ENCODE measurements at regions not wholly inside any gene's neighbourhood (a gene's known extent, or its start where the extent isn't known, plus 50 kb on each side); places are given as distances from the start of the nearest gene placed in this dataset.

DNA sequence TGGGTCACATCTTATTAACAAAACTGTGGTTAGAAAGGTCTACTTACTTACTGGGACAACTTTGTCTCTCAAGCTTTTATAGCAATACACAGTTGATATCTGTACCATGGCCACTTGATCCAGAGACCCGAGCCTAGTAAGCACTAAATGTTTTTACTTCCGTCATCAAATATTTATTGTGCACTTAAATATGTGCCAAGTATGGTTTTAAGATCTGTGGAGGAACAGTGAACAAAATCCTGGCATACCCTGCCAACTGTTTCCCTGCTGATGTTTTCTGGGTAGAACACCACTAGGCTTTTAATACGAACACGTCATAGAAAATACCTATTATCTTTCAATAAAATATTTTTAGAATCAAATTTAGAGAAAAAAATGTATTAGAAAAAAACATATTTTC, 574.8 kb downstream of the HACE1 start:
- TF ChIP-seq, protein P1, sequence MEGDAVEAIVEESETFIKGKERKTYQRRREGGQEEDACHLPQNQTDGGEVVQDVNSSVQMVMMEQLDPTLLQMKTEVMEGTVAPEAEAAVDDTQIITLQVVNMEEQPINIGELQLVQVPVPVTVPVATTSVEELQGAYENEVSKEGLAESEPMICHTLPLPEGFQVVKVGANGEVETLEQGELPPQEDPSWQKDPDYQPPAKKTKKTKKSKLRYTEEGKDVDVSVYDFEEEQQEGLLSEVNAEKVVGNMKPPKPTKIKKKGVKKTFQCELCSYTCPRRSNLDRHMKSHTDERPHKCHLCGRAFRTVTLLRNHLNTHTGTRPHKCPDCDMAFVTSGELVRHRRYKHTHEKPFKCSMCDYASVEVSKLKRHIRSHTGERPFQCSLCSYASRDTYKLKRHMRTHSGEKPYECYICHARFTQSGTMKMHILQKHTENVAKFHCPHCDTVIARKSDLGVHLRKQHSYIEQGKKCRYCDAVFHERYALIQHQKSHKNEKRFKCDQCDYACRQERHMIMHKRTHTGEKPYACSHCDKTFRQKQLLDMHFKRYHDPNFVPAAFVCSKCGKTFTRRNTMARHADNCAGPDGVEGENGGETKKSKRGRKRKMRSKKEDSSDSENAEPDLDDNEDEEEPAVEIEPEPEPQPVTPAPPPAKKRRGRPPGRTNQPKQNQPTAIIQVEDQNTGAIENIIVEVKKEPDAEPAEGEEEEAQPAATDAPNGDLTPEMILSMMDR (IDR thresholded peaks at IDR 0.05; ENCODE audit: partially characterized antibody, unreplicated experiment), result no peak
- H3K9me3 Mint-ChIP-seq (ENCODE audit: unreplicated experiment), result no peaks in the 10 kb centered on the region
- no peaks in the 10 kb centered on the region for H3K4me1 Mint-ChIP-seq (ENCODE audit: low read depth, unreplicated experiment)
- H3K4me3 Mint-ChIP-seq (ENCODE audit: unreplicated experiment), result no peak overlapping the region
- no peak overlapping the region for H3K27ac Mint-ChIP-seq (ENCODE audit: unreplicated experiment)
- H3K27me3 Mint-ChIP-seq (ENCODE audit: unreplicated experiment), result no peaks in the 10 kb centered on the region
- no peak for DNase-seq
- H3K36me3 Mint-ChIP-seq (ENCODE audit: unreplicated experiment), result no peaks in the 10 kb centered on the region

GRCh38 chr6:104282581-104282980, 577.1 kb downstream of the HACE1 start:
- TF ChIP-seq, protein P1 (IDR thresholded peaks at IDR 0.05; ENCODE audit: partially characterized antibody, unreplicated experiment), result no peak
- no peaks in the 10 kb centered on the region for H3K36me3 Mint-ChIP-seq (ENCODE audit: unreplicated experiment)

DNA sequence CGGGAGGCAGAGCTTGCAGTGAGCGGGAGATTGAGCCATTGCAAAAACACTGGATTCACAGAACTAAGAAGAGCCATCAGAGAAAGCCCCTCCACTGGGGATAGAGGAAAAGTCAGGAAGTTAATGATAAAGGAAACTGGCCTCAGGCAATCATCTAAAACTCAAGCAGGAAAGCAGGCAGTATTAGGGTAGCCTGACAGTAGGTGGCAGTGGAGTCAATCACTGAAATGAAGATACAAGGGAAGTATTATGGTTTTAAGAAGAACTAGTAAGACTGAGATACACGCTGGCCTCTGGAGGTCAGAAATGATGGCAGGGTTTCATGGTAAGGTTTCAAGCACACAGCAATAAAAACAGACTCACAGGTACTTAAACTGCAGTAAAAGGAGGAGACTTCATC, 578.3 kb downstream of the HACE1 start:
- no peaks in the 10 kb centered on the region for H3K4me1 Mint-ChIP-seq (ENCODE audit: low read depth, unreplicated experiment)
- TF ChIP-seq, protein P1 (IDR thresholded peaks at IDR 0.05; ENCODE audit: partially characterized antibody, unreplicated experiment), result no peak
- no peak for DNase-seq
- H3K27ac Mint-ChIP-seq (ENCODE audit: unreplicated experiment), result no peak overlapping the region
- no peaks in the 10 kb centered on the region for H3K27me3 Mint-ChIP-seq (ENCODE audit: unreplicated experiment)
- H3K9me3 Mint-ChIP-seq (ENCODE audit: unreplicated experiment), result no peaks in the 10 kb centered on the region
- H3K4me3 Mint-ChIP-seq (ENCODE audit: unreplicated experiment), result no peak overlapping the region
- no peaks in the 10 kb centered on the region for H3K36me3 Mint-ChIP-seq (ENCODE audit: unreplicated experiment)

More at GRCh38 chr6:104282581-104282980, 577.1 kb downstream of the HACE1 start:
- Mint-ChIP-seq H3K9me3 (ENCODE audit: unreplicated experiment) (no peaks in the 10 kb centered on the region), H3K4me3 (ENCODE audit: unreplicated experiment) (no peak overlapping the region), H3K27ac (ENCODE audit: unreplicated experiment) (no peak overlapping the region), H3K27me3 (ENCODE audit: unreplicated experiment) (no peaks in the 10 kb centered on the region), H3K4me1 (ENCODE audit: low read depth, unreplicated experiment) (no peaks in the 10 kb centered on the region)
- DNase-seq, result no peak

GRCh38 chr6:104268389-104268788, 591.3 kb downstream of the HACE1 start:
- Mint-ChIP-seq H3K9me3 (ENCODE audit: unreplicated experiment) (no peaks in the 10 kb centered on the region), H3K27ac (ENCODE audit: unreplicated experiment) (no peak overlapping the region), H3K4me1 (ENCODE audit: low read depth, unreplicated experiment) (no peaks in the 10 kb centered on the region), H3K27me3 (ENCODE audit: unreplicated experiment) (peaks cover 3% of the 10 kb centered on the region), H3K36me3 (ENCODE audit: unreplicated experiment) (no peaks in the 10 kb centered on the region), H3K4me3 (ENCODE audit: unreplicated experiment) (no peak overlapping the region)
- no peak for DNase-seq
- TF ChIP-seq, protein P1 (IDR thresholded peaks at IDR 0.05; ENCODE audit: partially characterized antibody, unreplicated experiment), result no peak

DNA sequence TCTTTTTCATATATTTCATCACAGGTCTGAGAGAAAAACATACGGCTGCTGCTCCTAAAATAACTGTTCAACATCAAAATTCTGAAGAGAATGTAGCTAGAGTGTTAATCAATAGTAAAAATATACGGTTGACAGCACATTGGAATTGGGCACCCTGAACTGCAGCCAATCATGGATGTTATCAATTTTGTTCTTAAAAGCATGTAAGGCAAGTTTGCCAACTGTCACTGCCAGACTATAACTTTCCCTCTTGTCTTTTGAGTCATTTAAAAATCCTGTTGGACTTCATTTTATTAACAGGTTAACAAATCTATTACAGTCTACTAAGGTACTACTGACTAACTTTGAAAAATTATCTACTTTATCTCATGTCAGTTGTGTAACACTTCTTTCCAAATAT, 592.8 kb downstream of the HACE1 start:
- no peaks in the 10 kb centered on the region for H3K9me3 Mint-ChIP-seq (ENCODE audit: unreplicated experiment)
- H3K4me3 Mint-ChIP-seq (ENCODE audit: unreplicated experiment), result no peak overlapping the region
- TF ChIP-seq, protein P1 (IDR thresholded peaks at IDR 0.05; ENCODE audit: partially characterized antibody, unreplicated experiment), result no peak
- H3K27ac Mint-ChIP-seq (ENCODE audit: unreplicated experiment), result no peak overlapping the region
- peaks cover 3% of the 10 kb centered on the region for H3K27me3 Mint-ChIP-seq (ENCODE audit: unreplicated experiment)
- DNase-seq, result no peak
- no peaks in the 10 kb centered on the region for H3K36me3 Mint-ChIP-seq (ENCODE audit: unreplicated experiment)
- H3K4me1 Mint-ChIP-seq (ENCODE audit: low read depth, unreplicated experiment), result no peaks in the 10 kb centered on the region

Data from glutamatergic neuron (in vitro differentiated cells).